ENCODE measurements at regions not wholly inside any gene's neighbourhood (a gene's known extent, or its start where the extent isn't known, plus 50 kb on each side); places are given as distances from the start of the nearest gene placed in this dataset.

DNA sequence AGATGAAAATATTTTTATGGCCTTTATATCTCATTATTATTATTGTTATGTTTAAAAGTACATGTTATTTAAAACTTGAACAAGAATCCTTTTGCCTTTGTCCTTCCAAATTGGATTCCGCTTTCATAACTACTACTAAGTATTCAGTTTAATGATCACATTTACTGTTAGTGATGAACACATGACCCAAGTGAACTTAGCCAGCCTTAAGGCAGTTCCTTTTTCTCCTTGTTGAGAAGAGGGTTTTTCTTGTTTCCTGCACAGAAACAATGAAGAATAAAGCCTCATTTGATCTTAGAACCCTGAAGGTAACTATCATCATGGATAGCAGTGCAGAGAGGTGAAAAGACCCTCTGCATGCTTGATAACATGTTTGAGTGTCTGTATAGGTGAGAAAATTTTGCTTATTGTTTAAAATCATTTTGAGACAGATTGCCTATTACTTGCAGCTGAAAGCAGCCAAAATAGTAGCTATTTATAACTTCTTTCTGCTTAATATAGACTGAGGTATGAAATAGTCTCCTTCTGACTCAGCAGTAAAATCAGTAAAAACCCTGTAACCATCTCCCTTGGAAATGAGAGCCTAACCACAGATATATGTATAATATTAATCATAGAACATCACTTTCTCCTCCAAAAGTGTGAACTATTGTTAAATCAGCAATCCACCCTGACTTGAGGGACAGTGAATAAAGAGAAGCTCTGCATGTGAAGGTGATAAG is 266.2 kb downstream of the SPATA31D1 start:
- Histone ChIP-seq H3K9me3 (ENCODE audit: control extremely low read depth in 1 of 3, control insufficient read depth in 2 of 3, insufficient read depth in 1 of 3, low read length in 2 of 3) (peaks cover 0 to 6% (median 0%) of the 10 kb centered on the region in 3 donors), H3K4me1 (ENCODE audit: control insufficient read depth in 2 of 2, insufficient read depth in 2 of 2, low read length in 2 of 2) (no peaks in the 10 kb centered on the region), H3K4me2 (replicated peaks; ENCODE audit: low read depth, low read length, poor library complexity, severe bottlenecking) (no peak overlapping the region), H4K20me1 (ENCODE audit: control insufficient read depth, insufficient read depth, low read length, poor library complexity, severe bottlenecking) (no peaks in the 10 kb centered on the region), H3K79me2 (ENCODE audit: control insufficient read depth, insufficient read depth, low read length) (no peaks in the 10 kb centered on the region), H3K36me3 (replicated peaks in 1 of 2; ENCODE audit: control extremely low read depth in 1 of 2, control insufficient read depth in 1 of 2, extremely low read depth in 1 of 2, insufficient read depth in 2 of 2, low read length in 1 of 2) (no peaks in the 10 kb centered on the region), H3K9ac (ENCODE audit: low read length) (no peak overlapping the region), H3K27me3 (replicated peaks in 1 of 4; ENCODE audit: control extremely low read depth in 1 of 4, control insufficient read depth in 3 of 4, insufficient read depth in 4 of 4, low read length in 3 of 4) (no peaks in the 10 kb centered on the region), H2AFZ (ENCODE audit: insufficient read depth, low read depth, low read length, poor library complexity, severe bottlenecking) (no peak overlapping the region), H3K4me3 (ENCODE audit: control extremely low read depth in 1 of 5, extremely low read depth in 1 of 5, insufficient read depth in 1 of 5, low read depth in 2 of 5, low read length in 4 of 5) (no peak overlapping the region), H3K27ac (ENCODE audit: low read length in 2 of 2) (no peak overlapping the region)
- POLR2A ChIA-PET, result no interaction called here
- DNase-seq (no peak), ATAC-seq (ENCODE audit: low read depth) (no peak)
- WGBS (ENCODE audit: insufficient coverage), result no CpG with 5 or more reads among the region's 1 CpG
- H3K4me1 Mint-ChIP-seq, result peaks cover 4% of the 10 kb centered on the region
- CTCF ChIA-PET, result no interaction called here
- no peaks in the 10 kb centered on the region for H3K9me3 Mint-ChIP-seq (ENCODE audit: insufficient read depth)
- H3K4me3 Mint-ChIP-seq, result no peak overlapping the region
- H3K27ac Mint-ChIP-seq, result no peak overlapping the region
- intact Hi-C loops (cut with micrococcal nuclease), result no loop called here
- TF ChIP-seq, protein P1, sequence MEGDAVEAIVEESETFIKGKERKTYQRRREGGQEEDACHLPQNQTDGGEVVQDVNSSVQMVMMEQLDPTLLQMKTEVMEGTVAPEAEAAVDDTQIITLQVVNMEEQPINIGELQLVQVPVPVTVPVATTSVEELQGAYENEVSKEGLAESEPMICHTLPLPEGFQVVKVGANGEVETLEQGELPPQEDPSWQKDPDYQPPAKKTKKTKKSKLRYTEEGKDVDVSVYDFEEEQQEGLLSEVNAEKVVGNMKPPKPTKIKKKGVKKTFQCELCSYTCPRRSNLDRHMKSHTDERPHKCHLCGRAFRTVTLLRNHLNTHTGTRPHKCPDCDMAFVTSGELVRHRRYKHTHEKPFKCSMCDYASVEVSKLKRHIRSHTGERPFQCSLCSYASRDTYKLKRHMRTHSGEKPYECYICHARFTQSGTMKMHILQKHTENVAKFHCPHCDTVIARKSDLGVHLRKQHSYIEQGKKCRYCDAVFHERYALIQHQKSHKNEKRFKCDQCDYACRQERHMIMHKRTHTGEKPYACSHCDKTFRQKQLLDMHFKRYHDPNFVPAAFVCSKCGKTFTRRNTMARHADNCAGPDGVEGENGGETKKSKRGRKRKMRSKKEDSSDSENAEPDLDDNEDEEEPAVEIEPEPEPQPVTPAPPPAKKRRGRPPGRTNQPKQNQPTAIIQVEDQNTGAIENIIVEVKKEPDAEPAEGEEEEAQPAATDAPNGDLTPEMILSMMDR (IDR thresholded peaks at IDR 0.05), result no peak
- TF ChIP-seq EZH2 (IDR thresholded peaks at IDR 0.05; ENCODE audit: borderline replicate concordance, insufficient read depth, low read depth, low read length, poor library complexity, severe bottlenecking), result no peak
- H3K27me3 Mint-ChIP-seq, result no peaks in the 10 kb centered on the region

DNA sequence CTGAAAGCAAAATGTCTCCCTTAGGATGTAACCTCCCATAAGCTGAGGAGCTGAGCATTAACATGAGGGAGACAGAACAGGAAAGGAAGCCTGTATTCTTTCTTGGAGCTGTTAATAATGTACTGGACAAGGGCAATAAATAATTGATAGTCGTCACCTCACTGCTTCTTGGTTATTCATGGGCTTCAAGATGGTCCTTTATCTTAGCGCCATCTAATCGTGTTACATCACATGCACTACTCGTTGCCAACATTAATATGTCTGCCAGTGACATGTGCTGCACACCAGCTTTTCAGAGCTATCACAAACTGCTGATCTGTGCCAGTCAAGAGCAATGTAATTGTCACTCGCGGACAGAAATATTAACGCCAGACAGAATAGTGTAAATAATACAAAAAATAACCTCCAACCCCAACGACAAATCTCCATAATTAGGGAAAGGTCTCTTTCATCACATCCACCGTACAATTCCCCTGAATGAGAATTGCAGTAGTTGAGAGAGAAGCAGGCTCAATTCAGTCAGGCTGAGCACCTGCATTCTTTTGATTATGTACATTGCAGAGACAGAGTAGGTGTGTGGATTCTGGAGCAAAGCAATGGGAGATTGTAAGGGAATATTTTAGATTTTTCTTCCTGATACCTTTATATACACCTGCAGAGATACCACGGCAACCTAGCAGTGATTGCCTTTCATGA is 267.1 kb downstream of the SPATA31D1 start:
- no peak overlapping the region for H3K4me3 ChIP-seq (ENCODE audit: control extremely low read depth in 1 of 5, extremely low read depth in 1 of 5, insufficient read depth in 1 of 5, low read depth in 2 of 5, low read length in 4 of 5)
- no peak overlapping the region for H3K4me2 ChIP-seq (replicated peaks; ENCODE audit: low read depth, low read length, poor library complexity, severe bottlenecking)
- Mint-ChIP-seq H3K27ac (no peak overlapping the region), H3K4me3 (no peak overlapping the region), H3K9me3 (ENCODE audit: insufficient read depth) (no peaks in the 10 kb centered on the region), H3K27me3 (no peaks in the 10 kb centered on the region), H3K4me1 (peaks cover 4% of the 10 kb centered on the region)
- ChIA-PET CTCF (no interaction called here), POLR2A (no interaction called here)
- H3K9ac ChIP-seq (ENCODE audit: low read length), result no peak overlapping the region
- intact Hi-C loops (cut with micrococcal nuclease), result no loop called here
- TF ChIP-seq, protein P1 (IDR thresholded peaks at IDR 0.05), result no peak
- no peak for TF ChIP-seq EZH2 (IDR thresholded peaks at IDR 0.05; ENCODE audit: borderline replicate concordance, insufficient read depth, low read depth, low read length, poor library complexity, severe bottlenecking)
- no peak overlapping the region for H2AFZ ChIP-seq (ENCODE audit: insufficient read depth, low read depth, low read length, poor library complexity, severe bottlenecking)
- no peaks in the 10 kb centered on the region for H3K79me2 ChIP-seq (ENCODE audit: control insufficient read depth, insufficient read depth, low read length)
- no peaks in the 10 kb centered on the region for H4K20me1 ChIP-seq (ENCODE audit: control insufficient read depth, insufficient read depth, low read length, poor library complexity, severe bottlenecking)
- no peaks in the 10 kb centered on the region for H3K4me1 ChIP-seq (ENCODE audit: control insufficient read depth in 2 of 2, insufficient read depth in 2 of 2, low read length in 2 of 2)
- no peaks in the 10 kb centered on the region for H3K27me3 ChIP-seq (replicated peaks in 1 of 4; ENCODE audit: control extremely low read depth in 1 of 4, control insufficient read depth in 3 of 4, insufficient read depth in 4 of 4, low read length in 3 of 4)
- ATAC-seq (ENCODE audit: low read depth), result no peak
- no peak for DNase-seq
- no peaks in the 10 kb centered on the region for H3K36me3 ChIP-seq (replicated peaks in 1 of 2; ENCODE audit: control extremely low read depth in 1 of 2, control insufficient read depth in 1 of 2, extremely low read depth in 1 of 2, insufficient read depth in 2 of 2, low read length in 1 of 2)
- 92% methylated on average over 4 of the region's 10 CpGs for WGBS (ENCODE audit: insufficient coverage)
- no peak overlapping the region for H3K27ac ChIP-seq (ENCODE audit: low read length in 2 of 2)
- H3K9me3 ChIP-seq (ENCODE audit: control extremely low read depth in 1 of 3, control insufficient read depth in 2 of 3, insufficient read depth in 1 of 3, low read length in 2 of 3), result peaks cover 0 to 6% (median 0%) of the 10 kb centered on the region in 3 donors
